ENCODE measurements at regions not wholly inside any gene's neighbourhood (a gene's known extent, or its start where the extent isn't known, plus 50 kb on each side); places are given as distances from the start of the nearest gene placed in this dataset.

- DNase-seq: no peak
Measured at GRCh38 chr5:60369391-60369790, 330.6 kb downstream of the DEPDC1B start.

GRCh38 chr5:60368100-60368499, 331.9 kb downstream of the DEPDC1B start:
- no peak for DNase-seq

GRCh38 chr5:60366489-60366888, 333.5 kb downstream of the DEPDC1B start:
- DNase-seq: peak; percentile 39 to 75

- DNase-seq: no peak
Measured at GRCh38 chr5:60365001-60365400, 335.0 kb downstream of the DEPDC1B start.

GRCh38 chr5:60362158-60362557, 337.8 kb downstream of the DEPDC1B start:
- no peak for DNase-seq

- DNase-seq: no peak
Measured at GRCh38 chr5:60360355-60360754, 339.6 kb downstream of the DEPDC1B start.

- no peak for DNase-seq
Measured at GRCh38 chr5:60357302-60357701, 342.7 kb downstream of the DEPDC1B start.

GRCh38 chr5:60356745-60357144, 343.2 kb downstream of the DEPDC1B start:
- DNase-seq: peak; percentile 44 to 80

GRCh38 chr5:60355181-60355580, 344.8 kb downstream of the DEPDC1B start:
- DNase-seq: no peak

GRCh38 chr5:60354311-60354710, 345.7 kb downstream of the DEPDC1B start:
- peak; percentile 66 to 80 for DNase-seq

GRCh38 chr5:60352992-60353599, 346.9 kb downstream of the DEPDC1B start:
- no peak for DNase-seq

- no peak for DNase-seq
Measured at GRCh38 chr5:60350794-60351193, 349.2 kb downstream of the DEPDC1B start.

- DNase-seq: peak in 1 of 2 experiments; percentile 43
Measured at GRCh38 chr5:60349891-60350415, 350.0 kb downstream of the DEPDC1B start.

GRCh38 chr5:60346393-60346792, 353.6 kb downstream of the DEPDC1B start:
- DNase-seq: no peak

- DNase-seq: no peak
Measured at GRCh38 chr5:60343102-60343501, 356.9 kb downstream of the DEPDC1B start.

- peak; percentile 69 to 90 for DNase-seq
Measured at GRCh38 chr5:60340965-60341471, 358.9 kb downstream of the DEPDC1B start.

- DNase-seq: no peak
Measured at GRCh38 chr5:60340326-60340725, 359.6 kb downstream of the DEPDC1B start.

- peak; percentile 96 to 98 for DNase-seq
Measured at GRCh38 chr5:60339691-60340201, 360.2 kb downstream of the DEPDC1B start.

- no peak for DNase-seq
Measured at GRCh38 chr5:60338846-60339245, 361.1 kb downstream of the DEPDC1B start.

- no peak for DNase-seq
Measured at GRCh38 chr5:60336491-60336890, 363.5 kb downstream of the DEPDC1B start.

- DNase-seq: no peak
Measured at GRCh38 chr5:60335913-60336312, 364.1 kb downstream of the DEPDC1B start.

GRCh38 chr5:60334281-60334713, 365.7 kb downstream of the DEPDC1B start:
- DNase-seq: peak in 1 of 2 experiments; percentile 37

- DNase-seq: no peak
Measured at GRCh38 chr5:60333005-60333571, 366.9 kb downstream of the DEPDC1B start.
